Ishikawa (cell line): ENCODE measurements at regions not wholly inside any gene's neighbourhood (a gene's known extent, or its start where the extent isn't known, plus 50 kb on each side); places are given as distances from the start of the nearest gene placed in this dataset.
A peak's percentile ranks its signal among the peaks of the same experiment; 100 is the strongest.

Source experiments
- CEBPB ChIP-seq: IDR thresholded peaks from 2 replicates; pipeline ENCODE4 v1.6.1; 2012
- CREB1 ChIP-seq: IDR thresholded peaks from 2 replicates; pipeline ENCODE4 v1.6.1; 2012; ENCODE audit warnings: low read depth
- EGR1 ChIP-seq: IDR thresholded peaks from 2 replicates; pipeline ENCODE4 v1.6.1; 2012
- EP300 ChIP-seq: IDR thresholded peaks from 2 replicates; pipeline ENCODE4 v1.6.1; 2012; ENCODE audit warnings: borderline replicate concordance
- FOXM1 ChIP-seq: IDR thresholded peaks from 2 replicates; pipeline ENCODE4 v1.6.1; 2012; ENCODE audit warnings: low read depth, borderline replicate concordance
- MAX ChIP-seq: IDR thresholded peaks from 2 replicates; pipeline ENCODE4 v1.6.1; 2012
- NFIC ChIP-seq: IDR thresholded peaks from 2 replicates; pipeline ENCODE4 v1.6.1; 2012
- RAD21 ChIP-seq: IDR thresholded peaks from 2 replicates; pipeline ENCODE4 v1.6.1; 2012; ENCODE audit warnings: low read depth
- REST ChIP-seq: IDR thresholded peaks from 2 replicates; pipeline ENCODE4 v1.6.1; 2012; ENCODE audit warnings: low read depth, mild to moderate bottlenecking
- TAF1 ChIP-seq: IDR thresholded peaks from 2 replicates; pipeline ENCODE4 v1.6.1; 2012; ENCODE audit warnings: low read depth, mild to moderate bottlenecking
- TCF12 ChIP-seq: IDR thresholded peaks from 2 replicates; pipeline ENCODE4 v1.6.1; 2012; ENCODE audit warnings: low read depth
- TEAD4 ChIP-seq: IDR thresholded peaks from 2 replicates; pipeline ENCODE4 v1.6.1; 2012
- USF1 ChIP-seq: IDR thresholded peaks from 2 replicates; pipeline ENCODE4 v1.6.1; 2012
- YY1 ChIP-seq: IDR thresholded peaks from 2 replicates; pipeline ENCODE4 v1.6.1; 2012; ENCODE audit warnings: low read depth
- ZBTB7A ChIP-seq: IDR thresholded peaks from 2 replicates; pipeline ENCODE4 v1.6.1; 2012; ENCODE audit warnings: low read depth

GRCh38 chr3:87792534-87793336, 266.1 kb downstream of the CGGBP1 start, which contains the start of gene HTR1F:
HTR1F (plus strand) TSS chr3:87792706.
- TF ChIP-seq EP300 (no peak), ZBTB7A (peak; percentile 84)

- TF ChIP-seq EGR1 (no peak), YY1 (no peak), USF1 (no peak), EP300 (no peak), CEBPB (no peak), ZBTB7A (no peak), TCF12 (no peak), MAX (no peak), TEAD4 (no peak), CREB1 (no peak), FOXM1 (no peak), NFIC (no peak), REST (no peak), RAD21 (no peak), TAF1 (no peak)
Observed at GRCh38 chr3:87792198-87792533, 266.6 kb downstream of the CGGBP1 start.

- TF ChIP-seq CEBPB (no peak), NFIC (no peak), EP300 (no peak), MAX (no peak), RAD21 (no peak), TEAD4 (no peak), ZBTB7A (no peak), TAF1 (no peak), USF1 (no peak), CREB1 (no peak), TCF12 (no peak), EGR1 (no peak), YY1 (no peak), REST (no peak), FOXM1 (no peak)
Observed at GRCh38 chr3:87791248-87792027, 267.4 kb downstream of the CGGBP1 start.

- no peak for TF ChIP-seq EP300
- no peak for TF ChIP-seq REST
- no peak for TF ChIP-seq CREB1
- TF ChIP-seq CEBPB = no peak
- no peak for TF ChIP-seq YY1
- no peak for TF ChIP-seq TAF1
Observed at GRCh38 chr3:87788516-87788915, 270.3 kb downstream of the CGGBP1 start.
